HCT116 (cell line): ENCODE measurements at regions not wholly inside any gene's neighbourhood (a gene's known extent, or its start where the extent isn't known, plus 50 kb on each side); places are given as distances from the start of the nearest gene placed in this dataset.

Source experiments
- EGR1 ChIP-seq: IDR thresholded peaks from 2 replicates; pipeline ENCODE4 v1.6.1; 2012; ENCODE audit warnings: low read depth
- ELF1 ChIP-seq: IDR thresholded peaks from 2 replicates; pipeline ENCODE4 v1.6.1; 2012; ENCODE audit warnings: low read depth, borderline replicate concordance
- EZH2 ChIP-seq: fragments of 200-600 bp; sonication (generic); IDR thresholded peaks from 2 replicates; pipeline ENCODE4 v1.6.1; 2017; ENCODE audit warnings: antibody characterized with exemption, mixed run types
- MAX ChIP-seq: IDR thresholded peaks from 2 replicates; pipeline ENCODE4 v1.6.1; 2012
- POLR2A ChIP-seq: IDR thresholded peaks from 2 replicates; pipeline ENCODE4 v1.7.0; 2011; ENCODE audit warnings: borderline replicate concordance; ENCODE audit not compliant: insufficient read depth, insufficient read length; ENCODE audit errors: extremely low read depth
- POLR2AphosphoS5 ChIP-seq: IDR thresholded peaks from 2 replicates; pipeline ENCODE4 v1.6.1; 2011; ENCODE audit warnings: mild to moderate bottlenecking, low read depth, low read length, moderate library complexity
- TF ChIP-seq, protein P1 (sequence below), 3 experiments: fragments of 200-600 bp in 1 of 3; sonication (generic) in 1 of 3; IDR thresholded peaks in 2 of 3; conservative IDR thresholded peaks in 1 of 3; 2 replicates each; pipeline ENCODE4 v1.5.1; 2012 to 2017; ENCODE audit warnings: low read depth in 2 of 3, low read length in 2 of 3, antibody characterized with exemption in 1 of 3, borderline replicate concordance in 1 of 3, control low read depth in 1 of 3, mild to moderate bottlenecking in 1 of 3, mixed read lengths in 1 of 3, mixed run types in 1 of 3, moderate library complexity in 1 of 3; ENCODE audit not compliant: insufficient read depth in 1 of 3

DNA sequence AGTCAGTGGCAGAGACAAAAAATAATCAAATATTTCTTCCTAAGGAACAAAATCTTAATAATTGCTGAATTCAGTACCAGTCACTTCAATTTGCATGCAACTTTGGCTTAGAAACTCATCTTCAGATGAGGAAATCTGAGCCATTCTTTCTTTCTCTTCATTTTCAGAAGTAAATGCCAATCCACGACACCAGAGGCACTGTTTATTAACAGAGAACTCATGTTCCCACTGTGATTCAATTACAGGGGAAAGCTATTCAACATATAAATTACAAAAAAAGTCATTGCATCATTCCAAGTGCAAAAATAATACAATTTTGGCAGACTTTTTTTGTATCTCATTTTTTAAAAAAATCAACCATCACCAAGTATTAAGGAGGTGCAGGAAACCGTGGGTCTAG lies 816.1 kb upstream of the TMEM132C start:
- TF ChIP-seq ELF1 (no peak), POLR2A (no peak), EGR1 (no peak), MAX (no peak), POLR2AphosphoS5 (no peak), EZH2 (no peak)
- TF ChIP-seq, protein P1, sequence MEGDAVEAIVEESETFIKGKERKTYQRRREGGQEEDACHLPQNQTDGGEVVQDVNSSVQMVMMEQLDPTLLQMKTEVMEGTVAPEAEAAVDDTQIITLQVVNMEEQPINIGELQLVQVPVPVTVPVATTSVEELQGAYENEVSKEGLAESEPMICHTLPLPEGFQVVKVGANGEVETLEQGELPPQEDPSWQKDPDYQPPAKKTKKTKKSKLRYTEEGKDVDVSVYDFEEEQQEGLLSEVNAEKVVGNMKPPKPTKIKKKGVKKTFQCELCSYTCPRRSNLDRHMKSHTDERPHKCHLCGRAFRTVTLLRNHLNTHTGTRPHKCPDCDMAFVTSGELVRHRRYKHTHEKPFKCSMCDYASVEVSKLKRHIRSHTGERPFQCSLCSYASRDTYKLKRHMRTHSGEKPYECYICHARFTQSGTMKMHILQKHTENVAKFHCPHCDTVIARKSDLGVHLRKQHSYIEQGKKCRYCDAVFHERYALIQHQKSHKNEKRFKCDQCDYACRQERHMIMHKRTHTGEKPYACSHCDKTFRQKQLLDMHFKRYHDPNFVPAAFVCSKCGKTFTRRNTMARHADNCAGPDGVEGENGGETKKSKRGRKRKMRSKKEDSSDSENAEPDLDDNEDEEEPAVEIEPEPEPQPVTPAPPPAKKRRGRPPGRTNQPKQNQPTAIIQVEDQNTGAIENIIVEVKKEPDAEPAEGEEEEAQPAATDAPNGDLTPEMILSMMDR (IDR thresholded peaks at IDR 0.05 in 2 of 3, conservative IDR thresholded peaks at IDR 0.05 in 1 of 3; ENCODE audit: borderline replicate concordance in 1 of 3, insufficient read depth in 1 of 3, low read depth in 2 of 3, low read length in 2 of 3) = no peak
